HL-60 (cell line): ENCODE measurements at regions not wholly inside any gene's neighbourhood (a gene's known extent, or its start where the extent isn't known, plus 50 kb on each side); places are given as distances from the start of the nearest gene placed in this dataset.

Source experiments
- GABPA ChIP-seq: IDR thresholded peaks from 2 replicates; pipeline ENCODE4 v1.6.1; 2012; ENCODE audit warnings: low read depth
- POLR2AphosphoS5 ChIP-seq: IDR thresholded peaks from 2 replicates; pipeline ENCODE4 v1.6.1; 2012; ENCODE audit warnings: low read depth
- SPI1 ChIP-seq: IDR thresholded peaks from 2 replicates; pipeline ENCODE4 v1.6.1; 2012; ENCODE audit warnings: low read depth, mild to moderate bottlenecking, borderline replicate concordance
- TF ChIP-seq, protein P1 (sequence below): IDR thresholded peaks from one replicate; pipeline ENCODE4 v1.5.1; 2011; ENCODE audit warnings: low read length, control low read depth, inconsistent platforms; ENCODE audit not compliant: insufficient read depth
- TF ChIP-seq, protein P2 (sequence below): IDR thresholded peaks from 2 replicates; pipeline ENCODE4 v1.6.1; 2012; ENCODE audit warnings: low read depth; ENCODE audit not compliant: insufficient replicate concordance

DNA sequence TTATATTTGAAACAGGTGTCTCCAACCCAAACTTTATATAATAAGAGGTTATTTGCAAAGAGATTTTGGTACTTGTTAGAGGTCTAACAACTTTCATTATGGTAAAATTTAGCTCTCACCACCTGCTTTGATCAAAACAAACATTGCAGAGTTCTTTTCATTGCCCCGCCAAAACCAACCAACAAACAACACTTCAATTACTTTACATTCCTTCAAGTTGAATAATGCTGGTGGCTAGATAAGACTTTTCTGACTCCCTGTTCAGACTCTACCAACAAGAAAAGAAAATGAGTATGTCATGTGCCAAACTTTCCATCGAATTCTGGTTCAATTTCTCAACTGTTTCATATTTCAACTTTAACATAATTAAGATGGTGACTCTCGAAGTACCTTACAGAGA is 311.1 kb downstream of the ADGRG6 start:
- TF ChIP-seq, protein P1, sequence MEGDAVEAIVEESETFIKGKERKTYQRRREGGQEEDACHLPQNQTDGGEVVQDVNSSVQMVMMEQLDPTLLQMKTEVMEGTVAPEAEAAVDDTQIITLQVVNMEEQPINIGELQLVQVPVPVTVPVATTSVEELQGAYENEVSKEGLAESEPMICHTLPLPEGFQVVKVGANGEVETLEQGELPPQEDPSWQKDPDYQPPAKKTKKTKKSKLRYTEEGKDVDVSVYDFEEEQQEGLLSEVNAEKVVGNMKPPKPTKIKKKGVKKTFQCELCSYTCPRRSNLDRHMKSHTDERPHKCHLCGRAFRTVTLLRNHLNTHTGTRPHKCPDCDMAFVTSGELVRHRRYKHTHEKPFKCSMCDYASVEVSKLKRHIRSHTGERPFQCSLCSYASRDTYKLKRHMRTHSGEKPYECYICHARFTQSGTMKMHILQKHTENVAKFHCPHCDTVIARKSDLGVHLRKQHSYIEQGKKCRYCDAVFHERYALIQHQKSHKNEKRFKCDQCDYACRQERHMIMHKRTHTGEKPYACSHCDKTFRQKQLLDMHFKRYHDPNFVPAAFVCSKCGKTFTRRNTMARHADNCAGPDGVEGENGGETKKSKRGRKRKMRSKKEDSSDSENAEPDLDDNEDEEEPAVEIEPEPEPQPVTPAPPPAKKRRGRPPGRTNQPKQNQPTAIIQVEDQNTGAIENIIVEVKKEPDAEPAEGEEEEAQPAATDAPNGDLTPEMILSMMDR: no peak
- TF ChIP-seq POLR2AphosphoS5 (no peak), SPI1 (no peak), GABPA (no peak)
- TF ChIP-seq, protein P2, sequence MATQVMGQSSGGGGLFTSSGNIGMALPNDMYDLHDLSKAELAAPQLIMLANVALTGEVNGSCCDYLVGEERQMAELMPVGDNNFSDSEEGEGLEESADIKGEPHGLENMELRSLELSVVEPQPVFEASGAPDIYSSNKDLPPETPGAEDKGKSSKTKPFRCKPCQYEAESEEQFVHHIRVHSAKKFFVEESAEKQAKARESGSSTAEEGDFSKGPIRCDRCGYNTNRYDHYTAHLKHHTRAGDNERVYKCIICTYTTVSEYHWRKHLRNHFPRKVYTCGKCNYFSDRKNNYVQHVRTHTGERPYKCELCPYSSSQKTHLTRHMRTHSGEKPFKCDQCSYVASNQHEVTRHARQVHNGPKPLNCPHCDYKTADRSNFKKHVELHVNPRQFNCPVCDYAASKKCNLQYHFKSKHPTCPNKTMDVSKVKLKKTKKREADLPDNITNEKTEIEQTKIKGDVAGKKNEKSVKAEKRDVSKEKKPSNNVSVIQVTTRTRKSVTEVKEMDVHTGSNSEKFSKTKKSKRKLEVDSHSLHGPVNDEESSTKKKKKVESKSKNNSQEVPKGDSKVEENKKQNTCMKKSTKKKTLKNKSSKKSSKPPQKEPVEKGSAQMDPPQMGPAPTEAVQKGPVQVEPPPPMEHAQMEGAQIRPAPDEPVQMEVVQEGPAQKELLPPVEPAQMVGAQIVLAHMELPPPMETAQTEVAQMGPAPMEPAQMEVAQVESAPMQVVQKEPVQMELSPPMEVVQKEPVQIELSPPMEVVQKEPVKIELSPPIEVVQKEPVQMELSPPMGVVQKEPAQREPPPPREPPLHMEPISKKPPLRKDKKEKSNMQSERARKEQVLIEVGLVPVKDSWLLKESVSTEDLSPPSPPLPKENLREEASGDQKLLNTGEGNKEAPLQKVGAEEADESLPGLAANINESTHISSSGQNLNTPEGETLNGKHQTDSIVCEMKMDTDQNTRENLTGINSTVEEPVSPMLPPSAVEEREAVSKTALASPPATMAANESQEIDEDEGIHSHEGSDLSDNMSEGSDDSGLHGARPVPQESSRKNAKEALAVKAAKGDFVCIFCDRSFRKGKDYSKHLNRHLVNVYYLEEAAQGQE: no peak
